ENCODE measurements at regions not wholly inside any gene's neighbourhood (a gene's known extent, or its start where the extent isn't known, plus 50 kb on each side); places are given as distances from the start of the nearest gene placed in this dataset.

DNA sequence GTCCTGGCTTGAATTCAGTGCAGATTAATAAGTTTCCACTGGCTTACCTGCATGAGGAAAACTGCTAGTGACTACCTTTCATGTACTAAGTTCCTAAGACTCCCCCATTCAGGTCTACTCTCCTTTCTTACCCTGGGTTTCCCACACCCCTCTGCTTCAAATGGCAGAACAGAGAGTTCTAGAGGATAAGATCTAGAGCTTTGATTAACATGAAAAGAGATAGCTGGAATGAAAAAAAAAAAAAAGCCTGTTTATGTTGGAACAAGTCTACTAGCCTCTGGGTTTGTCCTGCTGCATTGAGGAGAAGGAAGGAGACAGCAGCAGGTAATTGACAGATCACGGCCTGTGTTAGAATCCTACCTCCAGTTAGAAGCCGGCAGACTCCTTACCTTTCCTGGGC, 201.4 kb upstream of the SOX4 start:
- Histone ChIP-seq H3K36me3 (ENCODE audit: control insufficient read depth, insufficient read depth, low read length) (no peaks in the 10 kb centered on the region), H3K4me3 (ENCODE audit: low read length) (no peak overlapping the region)
- WGBS (ENCODE audit: insufficient coverage, low lambda C conversion rate) = no CpG with 5 or more reads among the region's 2 CpGs

DNA sequence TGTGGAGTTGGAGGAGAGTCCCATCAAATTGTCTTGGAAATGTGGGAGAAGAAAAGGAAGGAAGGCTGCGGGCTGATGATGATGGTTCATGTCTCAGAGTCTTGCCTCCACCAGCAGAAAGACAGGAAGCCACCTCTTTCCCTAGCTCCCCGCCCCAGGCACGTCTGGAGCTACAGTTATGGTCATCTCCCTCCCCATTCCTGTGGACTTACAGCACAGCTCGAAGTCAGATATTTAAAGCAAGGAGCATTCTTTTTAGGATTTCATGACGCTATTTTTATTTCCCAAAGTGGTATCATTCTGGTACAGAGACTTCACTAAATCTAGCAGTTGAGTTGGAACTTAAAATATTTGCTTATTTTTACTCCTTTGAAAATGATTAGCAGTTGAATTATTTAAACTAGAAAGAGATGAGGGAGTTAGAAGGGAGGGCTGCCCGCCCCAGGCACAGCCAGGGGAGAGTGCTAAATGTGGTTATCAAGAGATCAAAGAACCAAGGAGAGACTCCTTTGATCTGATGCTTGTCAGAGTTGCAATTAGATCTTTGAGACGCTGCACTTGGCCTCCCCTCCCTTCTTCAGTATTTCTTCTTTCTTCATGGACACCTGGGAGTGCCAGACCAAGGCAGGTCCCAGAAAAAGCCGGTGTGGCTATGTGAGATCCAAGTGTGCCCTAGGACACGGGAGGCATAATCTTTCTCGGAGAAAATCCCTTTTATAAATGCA, 199.9 kb upstream of the SOX4 start:
- Histone ChIP-seq H3K36me3 (ENCODE audit: control insufficient read depth, insufficient read depth, low read length) (no peaks in the 10 kb centered on the region), H3K27ac (ENCODE audit: low read length) (no peak overlapping the region), H3K9me3 (ENCODE audit: control insufficient read depth, low read depth, low read length) (no peaks in the 10 kb centered on the region), H3K4me1 (ENCODE audit: control insufficient read depth, insufficient read depth, low read length) (no peaks in the 10 kb centered on the region), H3K27me3 (ENCODE audit: control insufficient read depth, insufficient read depth, low read length) (no peaks in the 10 kb centered on the region), H3K4me3 (ENCODE audit: low read length) (no peak overlapping the region)
- DNase-seq = no peak
- WGBS (ENCODE audit: insufficient coverage, low lambda C conversion rate) = 40% methylated on average over 1 of the region's 10 CpGs

More for the DNA sequence above, 201.4 kb upstream of the SOX4 start:
- DNase-seq = no peak
- no peaks in the 10 kb centered on the region for H3K27me3 ChIP-seq (ENCODE audit: control insufficient read depth, insufficient read depth, low read length)
- no peak overlapping the region for H3K27ac ChIP-seq (ENCODE audit: low read length)
- no peaks in the 10 kb centered on the region for H3K9me3 ChIP-seq (ENCODE audit: control insufficient read depth, low read depth, low read length)
- no peaks in the 10 kb centered on the region for H3K4me1 ChIP-seq (ENCODE audit: control insufficient read depth, insufficient read depth, low read length)

DNA sequence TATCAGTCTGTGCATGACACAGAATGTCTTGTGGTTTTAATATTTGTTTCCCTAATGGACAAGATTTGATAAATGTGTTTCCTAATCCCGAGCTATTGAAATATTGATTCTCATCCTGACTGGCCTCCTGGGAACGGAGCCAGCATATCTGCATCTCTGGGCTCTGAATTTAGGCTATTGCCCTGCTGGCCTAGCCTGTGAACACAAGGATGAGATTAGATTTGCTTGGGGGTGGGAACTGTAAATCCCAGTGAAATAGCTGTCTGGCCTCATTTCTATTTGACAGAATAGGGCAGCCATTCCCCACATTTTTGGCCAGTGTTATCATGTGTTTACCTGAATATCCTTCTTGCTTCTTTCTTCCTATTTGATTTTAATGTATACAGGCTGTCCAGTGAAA, 198.4 kb upstream of the SOX4 start:
- H3K36me3 ChIP-seq (ENCODE audit: control insufficient read depth, insufficient read depth, low read length) = no peaks in the 10 kb centered on the region
- no peaks in the 10 kb centered on the region for H3K4me1 ChIP-seq (ENCODE audit: control insufficient read depth, insufficient read depth, low read length)
- no peak overlapping the region for H3K4me3 ChIP-seq (ENCODE audit: low read length)
- WGBS (ENCODE audit: insufficient coverage, low lambda C conversion rate) = no CpG with 5 or more reads among the region's 2 CpGs
- H3K27me3 ChIP-seq (ENCODE audit: control insufficient read depth, insufficient read depth, low read length) = no peaks in the 10 kb centered on the region
- no peak for DNase-seq
- no peaks in the 10 kb centered on the region for H3K9me3 ChIP-seq (ENCODE audit: control insufficient read depth, low read depth, low read length)
- H3K27ac ChIP-seq (ENCODE audit: low read length) = no peak overlapping the region

- Histone ChIP-seq H3K4me1 (ENCODE audit: control insufficient read depth, insufficient read depth, low read length) (no peaks in the 10 kb centered on the region), H3K9me3 (ENCODE audit: control insufficient read depth, low read depth, low read length) (no peaks in the 10 kb centered on the region), H3K4me3 (ENCODE audit: low read length) (no peak overlapping the region), H3K27me3 (ENCODE audit: control insufficient read depth, insufficient read depth, low read length) (no peaks in the 10 kb centered on the region), H3K27ac (ENCODE audit: low read length) (no peak overlapping the region), H3K36me3 (ENCODE audit: control insufficient read depth, insufficient read depth, low read length) (no peaks in the 10 kb centered on the region)
- DNase-seq = no peak
Measured at GRCh38 chr6:21396313-21396712, 197.2 kb upstream of the SOX4 start.

DNA sequence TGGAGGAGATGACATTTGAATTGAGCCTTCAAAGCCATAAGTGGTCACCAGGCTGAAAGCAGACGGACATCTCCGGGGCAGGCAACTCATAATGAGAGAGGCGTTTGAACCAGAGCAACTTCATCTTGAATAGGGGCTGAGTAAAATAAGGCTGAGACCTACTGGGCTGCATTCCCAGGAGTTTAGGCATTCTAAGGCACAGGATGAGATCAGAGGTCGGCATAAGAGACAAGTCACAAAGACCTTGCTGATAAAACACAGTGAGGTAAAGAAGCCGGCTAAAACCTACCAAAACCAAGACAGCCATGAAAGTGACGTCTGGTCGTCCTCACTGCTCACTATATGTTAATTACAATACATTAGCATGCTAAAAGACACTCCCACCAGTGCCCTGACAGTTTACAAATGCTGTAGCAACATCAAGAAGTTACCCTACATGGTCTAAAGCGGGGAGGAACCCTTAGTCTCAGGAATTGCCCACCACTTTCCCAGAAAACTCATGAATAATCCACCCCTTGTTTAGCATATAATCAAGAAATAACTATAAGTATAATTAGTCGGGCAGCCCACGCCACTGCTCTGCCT, 194.7 kb upstream of the SOX4 start:
- Histone ChIP-seq H3K27ac (ENCODE audit: low read length) (no peak overlapping the region), H3K4me1 (ENCODE audit: control insufficient read depth, insufficient read depth, low read length) (no peaks in the 10 kb centered on the region), H3K36me3 (ENCODE audit: control insufficient read depth, insufficient read depth, low read length) (no peaks in the 10 kb centered on the region), H3K27me3 (ENCODE audit: control insufficient read depth, insufficient read depth, low read length) (no peaks in the 10 kb centered on the region), H3K4me3 (ENCODE audit: low read length) (no peak overlapping the region), H3K9me3 (ENCODE audit: control insufficient read depth, low read depth, low read length) (no peaks in the 10 kb centered on the region)
- WGBS (ENCODE audit: insufficient coverage, low lambda C conversion rate) = no CpG with 5 or more reads among the region's 10 CpGs
- no peak for DNase-seq

- Histone ChIP-seq H3K9me3 (ENCODE audit: control insufficient read depth, low read depth, low read length) (no peaks in the 10 kb centered on the region), H3K4me1 (ENCODE audit: control insufficient read depth, insufficient read depth, low read length) (no peaks in the 10 kb centered on the region), H3K36me3 (ENCODE audit: control insufficient read depth, insufficient read depth, low read length) (no peaks in the 10 kb centered on the region), H3K27me3 (ENCODE audit: control insufficient read depth, insufficient read depth, low read length) (no peaks in the 10 kb centered on the region), H3K4me3 (ENCODE audit: low read length) (no peak overlapping the region), H3K27ac (ENCODE audit: low read length) (no peak overlapping the region)
- no peak for DNase-seq
- no CpG with 5 or more reads among the region's 4 CpGs for whole genome bisulfite sequencing (ENCODE audit: insufficient coverage, low lambda C conversion rate)
Measured at GRCh38 chr6:21402368-21402767, 191.2 kb upstream of the SOX4 start.

- H3K27me3 ChIP-seq (ENCODE audit: control insufficient read depth, insufficient read depth, low read length) = no peaks in the 10 kb centered on the region
- no peak overlapping the region for H3K4me3 ChIP-seq (ENCODE audit: low read length)
- no CpG with 5 or more reads among the region's 2 CpGs for WGBS (ENCODE audit: insufficient coverage, low lambda C conversion rate)
- no peaks in the 10 kb centered on the region for H3K36me3 ChIP-seq (ENCODE audit: control insufficient read depth, insufficient read depth, low read length)
- no peaks in the 10 kb centered on the region for H3K9me3 ChIP-seq (ENCODE audit: control insufficient read depth, low read depth, low read length)
- DNase-seq = no peak
- H3K4me1 ChIP-seq (ENCODE audit: control insufficient read depth, insufficient read depth, low read length) = no peaks in the 10 kb centered on the region
- H3K27ac ChIP-seq (ENCODE audit: low read length) = no peak overlapping the region
Measured at GRCh38 chr6:21404577-21404976, 189.0 kb upstream of the SOX4 start.

GRCh38 chr6:21406316-21406715, 187.2 kb upstream of the SOX4 start:
- Histone ChIP-seq H3K4me3 (ENCODE audit: low read length) (no peak overlapping the region), H3K27ac (ENCODE audit: low read length) (no peak overlapping the region), H3K9me3 (ENCODE audit: control insufficient read depth, low read depth, low read length) (no peaks in the 10 kb centered on the region), H3K36me3 (ENCODE audit: control insufficient read depth, insufficient read depth, low read length) (no peaks in the 10 kb centered on the region), H3K4me1 (ENCODE audit: control insufficient read depth, insufficient read depth, low read length) (no peaks in the 10 kb centered on the region), H3K27me3 (ENCODE audit: control insufficient read depth, insufficient read depth, low read length) (no peaks in the 10 kb centered on the region)
- whole genome bisulfite sequencing (ENCODE audit: insufficient coverage, low lambda C conversion rate) = no CpG with 5 or more reads among the region's 5 CpGs
- DNase-seq = no peak

DNA sequence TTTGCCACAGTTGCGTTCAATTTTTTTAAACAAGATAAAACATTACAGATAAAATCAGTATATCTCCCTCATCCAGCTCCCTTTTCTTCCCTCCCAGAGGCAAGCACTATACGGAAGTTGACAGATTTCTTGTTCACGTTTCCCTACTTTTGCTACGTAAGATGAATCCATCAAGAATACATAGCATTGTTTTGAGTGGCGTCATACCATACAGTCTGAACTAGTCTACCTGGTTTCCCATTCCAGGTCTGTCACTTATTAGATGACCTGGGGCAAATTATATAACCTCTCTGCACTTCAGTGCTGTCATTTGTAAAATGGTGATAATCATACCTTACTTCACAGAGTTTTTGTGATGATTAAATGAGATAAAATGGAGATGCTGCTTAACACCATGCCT, 184.3 kb upstream of the SOX4 start:
- Histone ChIP-seq H3K4me3 (ENCODE audit: low read length) (no peak overlapping the region), H3K27me3 (ENCODE audit: control insufficient read depth, insufficient read depth, low read length) (no peaks in the 10 kb centered on the region), H3K4me1 (ENCODE audit: control insufficient read depth, insufficient read depth, low read length) (no peaks in the 10 kb centered on the region), H3K36me3 (ENCODE audit: control insufficient read depth, insufficient read depth, low read length) (no peaks in the 10 kb centered on the region), H3K27ac (ENCODE audit: low read length) (no peak overlapping the region), H3K9me3 (ENCODE audit: control insufficient read depth, low read depth, low read length) (no peaks in the 10 kb centered on the region)
- no CpG with 5 or more reads among the region's 5 CpGs for WGBS (ENCODE audit: insufficient coverage, low lambda C conversion rate)
- DNase-seq = no peak

DNA sequence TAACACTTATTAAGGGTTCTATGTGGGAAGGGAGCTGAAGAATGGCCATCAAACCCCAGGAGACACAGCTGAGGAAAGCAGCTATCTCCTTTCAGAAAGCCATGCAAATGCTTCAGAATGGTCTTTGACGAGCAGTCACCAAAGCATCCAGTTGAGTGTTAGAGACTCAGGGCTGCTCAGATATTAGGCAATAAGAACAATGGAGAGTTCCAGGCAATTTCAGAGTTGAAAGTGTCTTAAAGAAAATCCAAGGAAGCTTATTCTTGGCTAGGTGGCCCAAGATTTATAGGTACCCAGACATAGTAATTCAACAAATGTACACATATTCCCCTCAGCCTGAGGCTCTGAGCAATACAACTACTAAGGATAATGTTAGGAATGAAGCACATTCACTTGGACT, 180.1 kb upstream of the SOX4 start:
- no CpG with 5 or more reads among the region's 1 CpG for WGBS (ENCODE audit: insufficient coverage, low lambda C conversion rate)
- no peaks in the 10 kb centered on the region for H3K27me3 ChIP-seq (ENCODE audit: control insufficient read depth, insufficient read depth, low read length)
- no peaks in the 10 kb centered on the region for H3K9me3 ChIP-seq (ENCODE audit: control insufficient read depth, low read depth, low read length)
- H3K4me1 ChIP-seq (ENCODE audit: control insufficient read depth, insufficient read depth, low read length) = no peaks in the 10 kb centered on the region
- DNase-seq = no peak
- no peaks in the 10 kb centered on the region for H3K36me3 ChIP-seq (ENCODE audit: control insufficient read depth, insufficient read depth, low read length)
- no peak overlapping the region for H3K27ac ChIP-seq (ENCODE audit: low read length)
- no peak overlapping the region for H3K4me3 ChIP-seq (ENCODE audit: low read length)

DNA sequence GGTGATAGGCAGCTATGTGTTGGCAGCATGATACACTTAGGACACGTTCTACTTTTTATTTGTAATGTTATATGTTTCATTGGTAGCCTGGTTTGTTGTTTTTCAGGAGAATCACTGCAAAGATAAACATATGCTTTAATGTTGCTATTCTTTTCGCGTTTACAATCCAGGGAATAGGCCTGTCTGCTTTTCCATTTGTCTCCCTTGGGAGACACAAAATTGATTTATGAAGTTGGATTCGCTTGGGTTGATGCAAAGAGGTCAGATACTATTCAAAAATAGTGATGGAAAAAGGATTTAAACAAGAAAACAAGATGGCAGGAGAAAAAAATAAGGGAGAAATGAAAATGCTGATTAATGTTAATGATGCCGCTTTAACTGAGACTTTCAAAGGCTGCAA, 179.5 kb upstream of the SOX4 start:
- H3K27me3 ChIP-seq (ENCODE audit: control insufficient read depth, insufficient read depth, low read length) = no peaks in the 10 kb centered on the region
- 73% methylated on average over 4 of the region's 5 CpGs for WGBS (ENCODE audit: insufficient coverage, low lambda C conversion rate)
- DNase-seq = no peak
- H3K36me3 ChIP-seq (ENCODE audit: control insufficient read depth, insufficient read depth, low read length) = no peaks in the 10 kb centered on the region
- no peaks in the 10 kb centered on the region for H3K9me3 ChIP-seq (ENCODE audit: control insufficient read depth, low read depth, low read length)
- H3K4me3 ChIP-seq (ENCODE audit: low read length) = no peak overlapping the region
- no peak overlapping the region for H3K27ac ChIP-seq (ENCODE audit: low read length)
- no peaks in the 10 kb centered on the region for H3K4me1 ChIP-seq (ENCODE audit: control insufficient read depth, insufficient read depth, low read length)

Data from large intestine (tissue), 3 donors.